ENCODE measurements at regions not wholly inside any gene's neighbourhood (a gene's known extent, or its start where the extent isn't known, plus 50 kb on each side); places are given as distances from the start of the nearest gene placed in this dataset.

- no peak for DNase-seq (ENCODE audit: low spot score)
Observed at GRCh38 chr1:208541225-208541855, 297.2 kb upstream of the PLXNA2 start.

DNA sequence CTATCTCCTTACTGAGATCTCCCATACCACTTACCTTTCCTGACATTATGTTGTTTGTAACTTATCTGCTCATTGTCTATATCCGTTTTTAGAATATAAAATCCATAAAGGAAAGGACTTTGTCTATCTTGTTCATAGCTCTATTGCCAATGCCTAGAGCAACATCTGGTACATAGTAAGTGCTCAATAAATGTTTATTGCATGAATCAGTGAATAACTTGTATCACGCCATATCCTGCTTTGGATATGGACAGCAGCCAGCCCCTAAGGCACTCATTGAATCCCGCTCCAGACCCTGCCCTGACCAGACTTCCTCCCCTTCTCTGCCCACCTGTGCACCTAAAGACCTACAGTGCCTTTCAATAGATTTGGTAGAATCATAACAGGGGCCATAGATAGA is 298.1 kb upstream of the PLXNA2 start:
- no peak for DNase-seq (ENCODE audit: low spot score)

GRCh38 chr1:208544053-208544452 is 299.9 kb upstream of the PLXNA2 start:
- no peak for DNase-seq (ENCODE audit: low spot score)

DNA sequence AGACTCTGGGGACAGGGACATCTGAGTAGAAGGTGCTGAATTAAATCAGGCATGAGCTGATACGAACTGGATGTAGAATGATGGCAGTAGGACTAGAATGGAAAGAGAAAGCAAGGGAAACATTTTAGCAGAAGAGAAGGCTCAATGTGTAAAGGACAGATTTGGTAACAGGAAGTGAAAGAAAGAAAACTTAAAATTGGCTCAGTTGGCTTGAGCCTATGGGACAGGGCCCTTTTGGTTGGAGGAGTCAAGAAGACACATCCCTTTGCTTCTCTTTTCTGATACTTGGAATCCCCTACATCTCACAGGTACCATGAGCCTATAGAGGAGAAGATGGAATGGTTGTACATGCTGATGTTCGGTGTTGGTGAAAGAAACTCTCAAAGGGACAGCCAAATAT is 300.6 kb upstream of the PLXNA2 start:
- DNase-seq (ENCODE audit: low spot score): no peak

- no peak for DNase-seq (ENCODE audit: low spot score)
Observed at GRCh38 chr1:208551024-208551423, 306.8 kb upstream of the PLXNA2 start.

DNA sequence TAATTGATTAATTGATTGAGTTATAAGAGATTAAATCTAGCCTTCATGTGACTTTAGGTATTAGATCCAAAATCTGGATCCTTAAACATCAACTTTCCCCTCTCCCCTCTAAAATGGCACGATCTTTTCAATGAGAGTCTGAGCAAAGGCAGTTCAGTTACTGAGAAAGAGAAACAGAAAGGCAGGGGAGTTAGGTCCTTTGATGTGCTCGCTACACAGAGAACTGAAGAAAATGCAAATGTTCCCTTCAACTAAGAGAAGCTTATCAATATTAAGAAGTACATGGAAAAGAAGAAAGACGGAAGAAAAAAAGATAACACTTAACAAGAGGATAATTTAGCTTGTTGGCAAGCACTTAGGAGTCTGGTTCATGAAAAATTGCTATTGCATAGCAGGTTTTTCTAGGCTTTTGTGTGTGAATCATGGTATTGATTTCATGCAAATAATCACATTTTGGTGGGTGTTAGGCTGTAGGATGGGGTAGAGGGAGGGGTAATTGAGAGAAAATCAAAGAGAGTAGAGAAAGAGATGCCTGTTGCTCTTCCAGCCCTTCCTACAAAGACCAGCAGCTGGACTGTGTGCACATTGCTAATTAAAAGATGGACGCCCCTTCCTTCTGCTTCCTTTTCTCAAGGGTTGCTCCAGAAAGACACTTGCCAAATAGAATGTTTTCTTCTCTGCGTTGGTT is 307.6 kb upstream of the PLXNA2 start:
- DNase-seq (ENCODE audit: low spot score): no peak

GRCh38 chr1:208552928-208553327 is 308.7 kb upstream of the PLXNA2 start:
- no peak for DNase-seq (ENCODE audit: low spot score)

GRCh38 chr1:208556461-208556860 is 312.3 kb upstream of the PLXNA2 start:
- no peak for DNase-seq (ENCODE audit: low spot score)

- DNase-seq (ENCODE audit: low spot score): no peak
Observed at GRCh38 chr1:208557046-208557722, 313.0 kb upstream of the PLXNA2 start.

- DNase-seq (ENCODE audit: low spot score): no peak
Observed at GRCh38 chr1:208557723-208558094, 313.5 kb upstream of the PLXNA2 start.

- DNase-seq (ENCODE audit: low spot score): no peak
Observed at GRCh38 chr1:208559597-208560329, 315.6 kb upstream of the PLXNA2 start.

- DNase-seq (ENCODE audit: low spot score): no peak
Observed at GRCh38 chr1:208562151-208562960, 318.2 kb upstream of the PLXNA2 start.

DNA sequence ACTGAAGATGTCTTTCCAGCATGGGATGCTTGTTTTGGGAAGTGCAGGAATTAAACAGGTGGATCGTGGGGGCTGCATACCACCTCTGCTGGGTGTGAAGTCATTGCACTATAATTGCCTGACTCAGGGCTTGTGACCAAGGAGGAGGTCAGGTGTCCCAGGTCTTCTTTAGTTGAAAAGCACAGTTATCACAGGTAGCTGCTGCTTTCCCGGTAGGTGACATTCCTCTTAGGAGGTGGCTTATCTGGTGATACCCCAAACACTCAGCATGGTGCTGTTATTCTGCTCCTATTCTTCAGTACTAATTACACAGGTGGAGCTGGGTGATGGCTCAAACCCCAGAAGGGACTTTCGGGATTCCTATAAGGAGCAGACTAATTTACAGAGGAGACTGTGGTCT is 320.3 kb upstream of the PLXNA2 start:
- no peak for DNase-seq (ENCODE audit: low spot score)

- no peak for DNase-seq (ENCODE audit: low spot score)
Observed at GRCh38 chr1:208565756-208566440, 321.7 kb upstream of the PLXNA2 start.

DNA sequence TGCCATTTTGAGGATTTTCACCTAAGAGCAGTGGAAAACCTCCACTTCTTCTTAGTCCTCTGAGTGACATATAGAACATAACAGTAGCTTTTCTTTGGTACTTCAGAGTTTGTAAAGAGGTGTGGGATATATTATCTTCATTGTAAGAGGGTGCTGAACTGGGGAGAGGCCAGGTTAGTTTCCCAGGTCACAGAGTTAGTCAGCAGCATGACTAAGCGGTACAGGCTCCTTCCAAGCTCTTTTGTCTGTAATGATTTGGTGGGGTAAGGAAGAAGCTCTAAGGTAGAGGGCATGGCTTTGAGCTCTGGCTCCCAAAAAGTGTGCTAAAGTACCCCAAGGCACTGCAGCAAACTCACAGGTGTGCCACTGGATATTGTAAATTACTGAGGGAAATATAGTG is 325.0 kb upstream of the PLXNA2 start:
- no peak for DNase-seq (ENCODE audit: low spot score)

DNA sequence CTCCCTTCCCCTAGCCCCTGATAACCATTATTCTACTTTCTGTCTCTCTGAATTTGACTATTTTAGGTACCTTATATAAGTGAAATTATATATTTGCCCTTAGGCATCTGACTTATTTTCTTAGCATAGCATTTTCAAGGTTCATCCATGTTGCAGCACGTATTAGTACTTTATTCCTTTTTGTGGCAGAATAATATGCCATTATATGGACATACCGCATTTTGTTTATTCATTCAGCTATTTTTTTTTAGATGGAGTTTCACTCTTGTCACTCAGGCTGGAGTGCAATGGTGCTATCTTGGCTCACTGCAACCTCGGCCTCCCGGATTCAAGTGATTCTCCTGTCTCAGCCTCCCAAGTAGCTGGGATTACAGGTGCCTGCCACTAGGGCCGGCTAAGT is 326.2 kb upstream of the PLXNA2 start:
- DNase-seq (ENCODE audit: low spot score): no peak

GRCh38 chr1:208576425-208576824 is 332.2 kb upstream of the PLXNA2 start:
- no peak for DNase-seq (ENCODE audit: low spot score)

DNA sequence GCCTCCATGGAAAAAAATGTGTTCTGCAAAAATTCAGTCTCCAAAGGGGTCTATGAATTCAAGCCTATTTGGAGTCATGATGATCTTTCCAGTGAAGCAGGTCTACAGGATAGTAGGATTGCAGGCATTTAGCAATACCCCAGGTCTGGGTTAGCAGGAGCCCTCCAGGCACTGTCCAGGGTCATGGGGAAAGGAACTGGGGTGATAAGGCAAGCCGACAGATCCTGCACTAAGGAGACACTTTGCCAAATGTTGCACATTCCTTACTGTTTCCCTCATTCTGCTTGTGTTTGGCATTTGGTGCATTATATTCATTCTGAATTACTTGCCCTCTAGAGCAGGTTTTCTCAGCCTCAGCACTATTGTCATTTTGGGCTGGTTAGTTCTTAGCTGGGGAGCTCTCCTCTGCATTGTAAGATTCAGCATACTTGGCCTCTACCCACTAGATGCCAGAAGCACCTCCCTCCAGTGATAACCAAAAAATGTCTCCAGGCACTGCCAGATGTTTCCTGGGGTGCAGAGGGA is 333.3 kb upstream of the PLXNA2 start:
- no peak for DNase-seq (ENCODE audit: low spot score)

DNA sequence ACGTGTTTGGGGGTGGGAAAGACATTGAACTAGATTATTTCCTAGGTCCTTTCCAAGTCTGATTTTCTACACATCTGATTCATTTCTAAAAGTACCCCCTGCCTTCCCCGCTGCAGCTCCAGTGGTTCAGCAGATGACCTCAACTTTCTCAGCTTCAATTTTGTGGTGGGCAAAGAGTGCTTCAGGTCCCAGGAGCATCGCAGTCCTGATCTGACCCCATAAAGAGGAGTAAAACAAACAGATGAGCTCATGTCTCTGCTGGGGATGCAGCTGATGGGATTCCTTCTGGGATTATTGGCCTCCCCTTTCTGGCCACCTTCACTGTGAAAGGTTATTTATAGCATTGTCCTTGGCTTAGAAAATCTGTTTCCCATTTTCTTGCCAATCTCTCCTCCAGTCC is 337.0 kb upstream of the PLXNA2 start:
- DNase-seq (ENCODE audit: low spot score): no peak

DNA sequence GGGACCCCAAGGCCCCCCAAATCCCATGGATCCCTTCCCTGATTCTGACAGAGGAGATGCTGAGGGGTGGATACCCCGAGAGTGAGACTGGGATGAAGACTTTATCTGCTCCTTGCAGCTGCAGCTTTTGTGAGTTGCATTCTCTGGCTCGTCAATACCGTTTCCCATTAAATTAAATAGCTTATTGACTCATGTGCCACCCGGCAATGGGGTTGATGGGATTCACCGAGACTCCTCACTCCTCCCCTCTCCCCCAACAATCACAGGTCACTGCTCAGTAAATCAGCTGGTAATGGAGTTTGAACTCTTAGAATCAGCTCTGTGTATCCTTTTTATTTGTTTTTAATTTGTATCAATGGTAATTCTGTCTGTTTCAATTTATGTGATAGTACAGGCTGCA is 337.5 kb upstream of the PLXNA2 start:
- DNase-seq (ENCODE audit: low spot score): no peak

- DNase-seq (ENCODE audit: low spot score): no peak
Observed at GRCh38 chr1:208584167-208584755, 340.1 kb upstream of the PLXNA2 start.

Measured in AG20443 (cell line).